Limb (tissue), 2 donors: ENCODE measurements at regions not wholly inside any gene's neighbourhood (a gene's known extent, or its start where the extent isn't known, plus 50 kb on each side); places are given as distances from the start of the nearest gene placed in this dataset.

ENCODE experiments used
- DNase-seq, 2 donors: peaks; one replicate each; pipeline ENCODE4 v3.0.0-alpha.2; 2016; ENCODE audit errors: extremely low spot score in 2 of 2

DNA sequence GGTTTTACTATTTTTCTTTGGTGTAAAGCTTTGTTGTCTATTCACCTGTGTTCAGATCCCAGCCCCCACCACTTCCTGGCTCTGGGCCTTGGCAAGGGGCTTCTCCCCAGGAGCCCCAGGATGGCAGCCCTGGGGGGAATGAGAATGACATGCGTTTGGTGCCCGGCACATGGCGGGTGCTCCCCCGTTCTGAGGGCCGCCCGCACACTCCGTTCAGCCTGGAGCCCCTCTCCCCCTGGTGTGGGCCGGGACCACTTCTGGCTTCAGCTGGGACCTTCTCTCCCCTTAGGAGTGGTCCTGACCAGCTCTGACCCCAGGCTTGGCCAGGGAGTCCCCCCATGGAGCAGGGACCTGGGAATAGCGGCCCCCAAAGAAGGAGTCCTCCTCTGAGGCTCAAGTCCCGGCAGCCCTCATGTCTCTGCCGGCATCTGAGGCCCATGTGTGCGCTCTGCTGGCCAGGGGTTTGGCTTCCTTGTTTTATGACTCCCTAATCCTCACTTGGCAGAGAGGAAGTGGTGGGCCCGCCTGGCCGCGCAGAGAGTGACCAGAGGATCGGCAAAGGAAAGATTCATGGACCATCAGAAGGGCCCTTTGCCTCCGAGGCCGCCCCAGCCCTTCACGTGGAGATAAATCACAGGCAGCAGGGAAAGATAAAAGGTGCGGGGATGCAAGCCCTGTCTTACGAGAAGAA, 57.0 kb upstream of the LMX1B start:
- DNase-seq, result no peak

DNA sequence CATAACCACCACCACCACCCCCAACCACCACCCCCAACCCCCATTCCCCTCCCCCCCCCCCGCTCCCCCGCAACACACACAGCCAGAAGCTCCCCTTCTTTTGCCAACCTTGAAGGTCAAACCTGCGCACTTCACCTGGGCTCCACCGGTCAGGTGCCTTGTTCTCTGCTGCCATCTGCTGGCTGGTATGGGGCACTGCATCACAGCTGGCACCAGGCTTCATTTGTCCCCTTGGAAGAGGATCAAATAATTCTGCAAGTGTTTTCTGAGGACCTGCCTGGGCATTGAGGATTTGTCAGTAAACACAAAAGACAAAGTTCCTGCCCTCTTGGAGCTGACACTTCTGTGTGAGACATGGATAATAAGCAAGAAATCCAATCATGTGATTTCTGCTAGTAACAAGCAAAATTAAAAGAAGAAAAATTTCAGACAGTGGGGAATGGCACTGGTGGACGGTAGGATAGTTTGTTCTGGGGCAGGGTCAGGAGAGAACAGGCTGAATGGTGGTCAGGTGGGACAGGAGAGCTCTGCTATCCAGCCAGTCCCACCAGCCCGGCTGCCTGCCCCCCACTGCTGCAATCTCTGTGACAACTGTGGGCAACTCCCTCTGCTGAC, 55.6 kb upstream of the LMX1B start:
- peak; percentile 44 to 80 for DNase-seq

DNA sequence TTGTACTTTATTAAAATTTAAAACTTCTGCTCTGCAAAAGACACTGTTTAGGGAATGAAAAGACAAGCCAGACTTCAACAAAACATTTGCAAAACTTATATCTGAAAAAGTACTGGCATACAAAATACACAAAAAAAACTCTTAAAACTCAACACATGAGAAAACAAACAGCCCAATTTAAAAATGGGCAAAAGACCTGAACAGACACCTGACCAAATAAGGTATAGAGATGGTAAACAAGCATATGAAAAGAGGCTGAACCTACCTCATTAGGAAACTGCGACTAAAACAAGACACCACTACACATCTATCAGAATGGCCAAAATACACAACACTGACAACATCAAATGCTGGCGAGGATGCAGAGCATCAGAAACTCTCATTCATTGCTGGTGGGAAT, 54.4 kb upstream of the LMX1B start:
- no peak for DNase-seq

DNA sequence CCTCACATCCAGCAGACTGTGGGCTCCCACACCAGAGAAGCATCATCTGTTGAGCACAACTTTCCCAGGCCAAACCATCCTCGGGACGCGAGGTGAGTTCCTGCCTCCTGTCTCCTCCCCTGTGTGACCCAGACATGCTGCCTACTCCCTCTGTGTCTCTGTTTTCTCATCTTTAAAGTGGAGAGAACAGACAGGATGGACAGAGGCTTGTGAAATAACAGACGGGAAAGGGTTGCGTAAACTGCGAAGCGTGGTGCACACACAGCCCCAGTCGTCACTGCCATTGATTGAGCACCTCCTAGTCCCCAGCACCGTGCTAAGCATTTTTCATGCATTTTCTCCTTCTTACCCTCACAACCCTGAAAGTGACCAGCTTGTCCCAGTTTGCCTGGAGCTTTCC, 52.1 kb upstream of the LMX1B start:
- no peak for DNase-seq

DNA sequence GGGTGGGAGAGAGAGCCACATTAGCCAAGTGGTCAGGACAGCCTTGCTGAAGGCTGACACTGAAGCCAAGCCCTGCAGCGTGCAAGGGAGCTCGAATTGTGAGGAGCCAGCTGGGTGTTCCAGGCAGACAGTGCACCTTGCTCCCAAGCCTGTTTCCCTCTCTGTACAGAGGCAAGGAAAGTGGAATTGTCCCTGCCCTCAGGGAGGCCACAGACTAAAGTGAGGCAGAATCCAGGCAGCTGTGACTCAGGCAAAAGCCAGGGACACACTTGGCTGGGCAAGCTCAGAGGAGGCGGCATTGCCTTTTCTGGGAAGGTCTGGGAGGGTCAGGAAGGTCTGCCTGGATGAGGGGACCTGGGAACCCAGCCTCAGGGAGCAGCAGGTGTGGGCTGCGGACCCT, 50.2 kb upstream of the LMX1B start:
- DNase-seq, result no peak
